Neural cell (in vitro differentiated cells): ENCODE measurements at regions not wholly inside any gene's neighbourhood (a gene's known extent, or its start where the extent isn't known, plus 50 kb on each side); places are given as distances from the start of the nearest gene placed in this dataset.

ENCODE experiments used
- CTCF ChIP-seq: fragments of 450-650 bp; IDR thresholded peaks from 2 replicates; pipeline ENCODE4 v1.5.1; 2014; ENCODE audit warnings: antibody characterized with exemption, mild to moderate bottlenecking, moderate library complexity; ENCODE audit not compliant: poor library complexity, severe bottlenecking
- EP300 ChIP-seq: fragments of 450-650 bp; conservative IDR thresholded peaks from 2 replicates; pipeline ENCODE4 v1.6.1; 2014; ENCODE audit warnings: antibody characterized with exemption, mild to moderate bottlenecking, moderate library complexity; ENCODE audit not compliant: poor library complexity, severe bottlenecking
- POLR2AphosphoS5 ChIP-seq: IDR thresholded peaks from 2 replicates; pipeline ENCODE4 v1.6.1; 2012
- RAD21 ChIP-seq: fragments of 450-650 bp; conservative IDR thresholded peaks from 2 replicates; pipeline ENCODE4 v1.6.1; 2014; ENCODE audit warnings: antibody characterized with exemption, mild to moderate bottlenecking, moderate library complexity
- TAF1 ChIP-seq: IDR thresholded peaks from 2 replicates; pipeline ENCODE4 v1.6.1; 2012; ENCODE audit warnings: low read depth

DNA sequence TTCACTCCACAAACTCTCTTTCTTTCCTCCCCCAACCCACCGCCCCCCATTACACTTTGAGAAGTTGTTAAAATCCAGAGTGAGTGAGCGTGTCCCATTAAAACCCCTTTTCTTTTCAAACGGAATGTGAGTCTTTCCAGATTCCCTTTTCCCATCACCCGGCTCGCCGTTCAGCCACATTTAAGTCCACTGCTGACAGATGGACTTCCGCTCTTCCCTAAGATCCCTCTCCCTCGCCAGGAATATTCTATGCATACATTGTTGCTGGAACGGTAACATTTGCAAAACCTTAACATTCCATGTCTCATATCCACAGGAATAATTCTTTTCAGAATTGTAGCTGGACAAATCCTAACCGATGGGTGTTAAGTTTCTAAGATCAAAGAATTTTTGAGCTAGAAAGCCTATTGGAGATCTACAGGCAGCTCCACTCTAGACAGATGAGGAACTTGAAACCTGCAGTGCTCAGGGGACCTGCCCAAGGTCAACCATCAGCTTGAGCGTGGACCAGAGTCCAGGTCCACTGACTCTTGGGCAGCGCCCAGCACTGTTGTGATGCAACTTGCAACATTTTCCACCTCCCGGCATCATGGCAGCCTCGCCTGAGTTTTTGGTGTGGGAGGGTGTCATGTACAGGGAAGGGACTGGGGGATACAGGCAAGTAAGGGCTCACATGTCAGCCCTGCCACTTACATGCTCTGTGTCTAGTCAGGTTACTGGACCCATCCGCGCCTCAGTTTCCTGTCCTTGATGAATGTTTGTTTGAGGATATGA is 500.1 kb downstream of the CCDC171 start:
- no peak for TF ChIP-seq CTCF
- no peak for TF ChIP-seq POLR2AphosphoS5
- TF ChIP-seq EP300: no peak
- TF ChIP-seq TAF1: no peak
- no peak for TF ChIP-seq RAD21
